ENCODE measurements at regions not wholly inside any gene's neighbourhood (a gene's known extent, or its start where the extent isn't known, plus 50 kb on each side); places are given as distances from the start of the nearest gene placed in this dataset.

- TF ChIP-seq POLR2AphosphoS5 (IDR thresholded peaks at IDR 0.05): no peak
- TF ChIP-seq POLR2A (IDR thresholded peaks at IDR 0.05): no peak
These were observed 100.9 kb upstream of the DPT start for GRCh38 chr1:168829876-168830275.

Data from transverse colon (tissue), 3 donors.